ENCODE measurements at regions not wholly inside any gene's neighbourhood (a gene's known extent, or its start where the extent isn't known, plus 50 kb on each side); places are given as distances from the start of the nearest gene placed in this dataset.

DNA sequence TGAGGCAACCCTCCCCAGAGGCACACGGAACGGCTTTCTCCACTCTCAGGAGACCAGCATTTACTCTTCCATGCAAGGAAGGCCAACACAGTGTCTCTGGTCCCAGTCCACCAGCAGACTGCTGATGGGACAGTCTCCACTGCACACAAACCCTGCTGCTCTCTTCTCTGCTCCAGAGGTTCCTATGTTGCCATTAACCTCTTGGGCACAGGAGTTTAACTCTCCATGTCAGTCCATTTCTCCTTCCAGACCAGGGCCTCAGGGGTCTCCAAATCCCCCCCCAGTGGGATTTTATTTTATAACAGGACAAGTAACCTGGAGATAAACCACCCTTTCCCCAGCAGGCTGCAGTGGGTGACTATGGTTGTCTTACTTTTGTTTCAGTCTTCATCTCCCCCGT is 452.5 kb downstream of the GADD45G start:
- H3K4me3 Mint-ChIP-seq: no peak overlapping the region
- POLR2A ChIA-PET: no interaction called here

DNA sequence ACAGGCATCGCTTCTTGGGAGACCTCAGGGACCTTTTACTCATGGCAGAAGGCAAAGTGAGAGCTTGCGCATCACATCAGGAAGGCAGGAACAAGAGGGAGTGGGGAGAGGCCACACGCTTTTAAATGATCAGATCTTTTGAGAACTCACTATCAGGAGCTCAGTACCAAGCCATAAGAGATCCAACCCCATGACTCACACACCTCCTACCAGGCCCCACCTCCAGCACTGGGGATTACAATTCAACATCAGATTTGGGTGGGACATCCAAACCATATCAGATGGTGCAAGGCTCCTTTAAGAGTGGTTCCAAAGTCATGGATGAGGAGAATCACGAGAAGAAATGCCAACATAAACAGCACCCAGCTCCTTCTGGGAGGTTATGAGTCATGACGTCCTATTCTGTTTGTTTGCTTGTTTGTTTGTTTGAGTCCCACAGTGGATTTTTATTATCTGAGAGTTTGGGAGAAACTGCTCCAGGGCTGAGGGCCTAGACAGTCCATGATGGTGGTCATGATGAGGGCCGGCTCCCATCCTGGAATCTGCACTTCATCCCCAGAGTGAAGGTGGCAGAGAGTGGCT is 453.5 kb downstream of the GADD45G start:
- POLR2A ChIA-PET: no interaction called here
- H3K27me3 Mint-ChIP-seq: peaks cover 9% of the 10 kb centered on the region
- no peaks in the 10 kb centered on the region for H3K4me1 Mint-ChIP-seq
- H3K4me3 Mint-ChIP-seq: no peak overlapping the region
- CTCF ChIA-PET: interaction anchor here (1.0 to 1.3 kb wide), 2 partner anchors 10 to 460 kb away, joined by 3 to 4 read pairs; no protein-coding TSS in a partner anchor
- no peaks in the 10 kb centered on the region for H3K36me3 Mint-ChIP-seq (ENCODE audit: low read depth)
- no peak for DNase-seq
- H3K9me3 Mint-ChIP-seq: peaks cover 5% of the 10 kb centered on the region
- H3K27ac Mint-ChIP-seq: no peak overlapping the region

More for the DNA sequence above, 452.5 kb downstream of the GADD45G start:
- CTCF ChIA-PET: interaction anchor here (1.0 kb wide), 1 partner anchor 9 kb away, joined by 3 read pairs; no protein-coding TSS in a partner anchor
- Mint-ChIP-seq H3K9me3 (peaks cover 5% of the 10 kb centered on the region), H3K4me1 (no peaks in the 10 kb centered on the region), H3K27ac (no peak overlapping the region), H3K36me3 (ENCODE audit: low read depth) (no peaks in the 10 kb centered on the region), H3K27me3 (peaks cover 12% of the 10 kb centered on the region)
- no peak for DNase-seq

DNA sequence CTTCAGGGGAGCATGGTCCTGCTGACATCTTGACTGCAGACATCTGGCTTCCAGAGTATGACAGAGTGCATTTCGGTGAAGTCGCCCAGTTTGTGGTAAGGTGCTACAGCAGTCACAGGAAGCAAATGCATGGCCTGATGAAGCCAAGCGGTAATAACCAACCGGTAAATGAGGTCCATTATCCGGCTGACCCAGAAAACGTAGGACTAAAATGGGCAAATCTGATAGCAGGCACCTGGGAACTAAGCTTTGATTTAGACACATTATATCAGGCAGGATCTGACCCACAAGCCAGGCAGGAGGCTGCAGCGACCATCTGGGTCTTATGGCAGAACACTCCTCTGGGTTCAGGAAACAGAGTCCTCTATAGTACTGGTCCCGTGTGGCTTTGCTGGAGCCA is 454.6 kb downstream of the GADD45G start:
- POLR2A ChIA-PET: no interaction called here

GRCh38 chr9:90060256-90060655 is 455.4 kb downstream of the GADD45G start:
- peaks cover 4% of the 10 kb centered on the region for H3K27me3 Mint-ChIP-seq
- no peak overlapping the region for H3K27ac Mint-ChIP-seq
- H3K36me3 Mint-ChIP-seq (ENCODE audit: low read depth): no peaks in the 10 kb centered on the region
- no peaks in the 10 kb centered on the region for H3K4me1 Mint-ChIP-seq
- H3K4me3 Mint-ChIP-seq: no peak overlapping the region
- DNase-seq: no peak
- H3K9me3 Mint-ChIP-seq: peaks cover 5% of the 10 kb centered on the region
- POLR2A ChIA-PET: no interaction called here
- CTCF ChIA-PET: interaction anchor here (1.5 kb wide), 2 partner anchors 20 to 29 kb away, joined by 3 to 5 read pairs; no protein-coding TSS in a partner anchor

More for the DNA sequence above, 454.6 kb downstream of the GADD45G start:
- Mint-ChIP-seq H3K27ac (no peak overlapping the region), H3K9me3 (peaks cover 5% of the 10 kb centered on the region), H3K4me1 (no peaks in the 10 kb centered on the region), H3K4me3 (no peak overlapping the region), H3K36me3 (ENCODE audit: low read depth) (no peaks in the 10 kb centered on the region), H3K27me3 (peaks cover 5% of the 10 kb centered on the region)
- CTCF ChIA-PET: interaction anchor here (1.5 kb wide), 1 partner anchor 21 kb away, joined by 3 read pairs; no protein-coding TSS in a partner anchor
- no peak for DNase-seq

DNA sequence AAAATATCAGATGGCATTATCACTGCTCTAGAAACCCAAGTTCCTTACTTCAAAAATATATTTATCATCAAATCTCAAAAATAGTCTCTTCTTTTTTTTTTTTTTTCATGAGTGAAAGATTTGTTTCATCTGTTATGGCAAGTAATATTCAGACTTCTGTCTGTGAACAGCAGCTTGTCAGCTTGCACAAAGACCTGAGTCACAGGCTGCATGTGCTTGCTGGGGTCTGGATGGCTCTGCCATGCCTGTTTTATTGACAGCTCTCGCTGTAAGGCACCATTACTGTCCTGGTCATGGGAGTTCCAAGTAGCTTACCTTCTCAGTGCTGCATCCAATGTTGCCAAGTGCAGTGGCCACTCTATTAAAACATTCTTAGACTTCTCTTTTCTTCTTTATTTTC is 456.4 kb downstream of the GADD45G start:
- Mint-ChIP-seq H3K27ac (no peak overlapping the region), H3K27me3 (peaks cover 2% of the 10 kb centered on the region), H3K4me3 (no peak overlapping the region), H3K36me3 (ENCODE audit: low read depth) (no peaks in the 10 kb centered on the region), H3K9me3 (peaks cover 2% of the 10 kb centered on the region), H3K4me1 (no peaks in the 10 kb centered on the region)
- CTCF ChIA-PET: interaction anchor here (0.6 to 1.5 kb wide), 6 partner anchors 30 to 679 kb away, joined by 3 to 5 read pairs (median 3); no protein-coding TSS in a partner anchor
- DNase-seq: no peak
- POLR2A ChIA-PET: no interaction called here

DNA sequence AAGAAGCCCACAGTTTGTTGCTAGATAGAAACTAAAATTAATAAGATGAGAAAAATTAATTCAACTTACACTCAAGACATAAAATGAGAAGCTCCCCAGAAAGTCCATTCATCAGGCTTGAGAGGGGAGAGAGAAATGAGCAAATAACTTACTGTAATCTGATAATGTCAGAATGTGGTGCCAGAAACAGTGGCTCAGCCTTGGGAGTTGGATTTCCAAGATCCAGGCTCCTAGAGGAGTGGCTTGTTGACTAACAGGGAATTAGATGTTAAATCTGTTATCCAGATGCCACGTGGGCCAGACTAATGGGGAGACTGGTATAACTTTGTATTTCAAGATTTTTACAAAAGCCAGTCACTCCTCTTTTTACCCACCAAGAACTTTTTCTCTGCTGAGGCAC is 458.2 kb downstream of the GADD45G start:
- Mint-ChIP-seq H3K27me3 (peaks cover 8% of the 10 kb centered on the region), H3K36me3 (ENCODE audit: low read depth) (no peaks in the 10 kb centered on the region), H3K4me3 (no peak overlapping the region), H3K27ac (no peak overlapping the region), H3K9me3 (no peaks in the 10 kb centered on the region), H3K4me1 (no peaks in the 10 kb centered on the region)
- DNase-seq: no peak
- POLR2A ChIA-PET: no interaction called here
- CTCF ChIA-PET: interaction anchor here (1.1 kb wide), 1 partner anchor 9 kb away, joined by 3 read pairs; no protein-coding TSS in a partner anchor

DNA sequence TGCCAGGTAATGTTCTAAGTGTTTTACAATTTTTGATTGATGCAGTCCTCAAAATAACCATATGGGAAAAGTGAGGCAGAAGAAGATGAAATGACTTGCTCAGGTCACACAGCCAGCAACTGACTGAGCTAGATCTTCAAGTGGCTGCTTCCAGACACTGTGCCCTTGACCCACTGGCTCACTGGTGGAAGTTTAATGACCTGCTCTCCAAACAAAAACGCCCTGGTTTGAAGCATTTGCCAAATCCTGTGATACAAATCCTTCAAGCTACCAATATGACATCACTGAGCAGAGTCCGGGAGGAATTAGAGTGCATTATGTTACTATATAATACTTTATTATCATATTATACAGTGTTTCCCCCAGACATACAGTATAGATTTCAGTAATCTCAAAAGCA is 459.4 kb downstream of the GADD45G start:
- ChIA-PET POLR2A (no interaction called here), CTCF (interaction anchor here (0.6 kb wide), 1 partner anchor 184 kb away, joined by 3 read pairs; no protein-coding TSS in a partner anchor)
- H3K9me3 Mint-ChIP-seq: no peaks in the 10 kb centered on the region
- H3K4me1 Mint-ChIP-seq: no peaks in the 10 kb centered on the region
- H3K27me3 Mint-ChIP-seq: peaks cover 18% of the 10 kb centered on the region
- DNase-seq: no peak
- H3K4me3 Mint-ChIP-seq: no peak overlapping the region
- no peak overlapping the region for H3K27ac Mint-ChIP-seq
- H3K36me3 Mint-ChIP-seq (ENCODE audit: low read depth): no peaks in the 10 kb centered on the region

DNA sequence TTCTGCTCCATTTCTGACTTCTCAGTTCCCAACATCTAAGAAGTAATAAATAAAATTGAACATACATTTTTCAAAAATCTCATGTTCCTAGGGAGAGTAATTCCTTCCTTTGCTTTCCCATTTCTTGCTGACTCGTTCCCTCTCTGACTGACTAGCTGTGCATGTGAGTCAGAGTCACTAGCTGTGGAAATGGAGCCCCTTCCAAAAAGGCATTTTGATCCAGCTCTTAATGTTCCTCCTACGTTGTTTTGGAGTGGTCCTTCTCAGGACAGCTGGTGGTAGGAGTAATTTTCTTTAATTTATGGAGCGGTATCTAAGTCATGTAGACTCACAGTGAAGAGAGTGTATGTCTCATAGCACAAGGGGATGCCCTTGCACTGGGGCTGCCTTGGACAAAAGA is 460.2 kb downstream of the GADD45G start:
- Mint-ChIP-seq H3K4me3 (no peak overlapping the region), H3K4me1 (no peaks in the 10 kb centered on the region), H3K9me3 (no peaks in the 10 kb centered on the region), H3K36me3 (ENCODE audit: low read depth) (no peaks in the 10 kb centered on the region), H3K27me3 (peaks cover 20% of the 10 kb centered on the region), H3K27ac (no peak overlapping the region)
- CTCF ChIA-PET: interaction anchor here (0.6 to 1.1 kb wide), 2 partner anchors 11 to 185 kb away, joined by 3 to 4 read pairs; no protein-coding TSS in a partner anchor
- POLR2A ChIA-PET: no interaction called here
- no peak for DNase-seq

GRCh38 chr9:90065851-90066250 is 461.0 kb downstream of the GADD45G start:
- CTCF ChIA-PET: interaction anchor here (1.1 kb wide), 1 partner anchor 12 kb away, joined by 4 read pairs; no protein-coding TSS in a partner anchor
- peaks cover 26% of the 10 kb centered on the region for H3K27me3 Mint-ChIP-seq
- no peaks in the 10 kb centered on the region for H3K4me1 Mint-ChIP-seq
- no peaks in the 10 kb centered on the region for H3K36me3 Mint-ChIP-seq (ENCODE audit: low read depth)
- POLR2A ChIA-PET: interaction anchor here (0.7 kb wide), 1 partner anchor 110 kb away, joined by 3 read pairs; no protein-coding TSS in a partner anchor
- H3K4me3 Mint-ChIP-seq: no peak overlapping the region
- H3K9me3 Mint-ChIP-seq: no peaks in the 10 kb centered on the region
- DNase-seq: no peak
- H3K27ac Mint-ChIP-seq: no peak overlapping the region

- H3K27ac Mint-ChIP-seq: no peak overlapping the region
- no peak for DNase-seq
- H3K9me3 Mint-ChIP-seq: no peaks in the 10 kb centered on the region
- no peak overlapping the region for H3K4me3 Mint-ChIP-seq
- no peaks in the 10 kb centered on the region for H3K36me3 Mint-ChIP-seq (ENCODE audit: low read depth)
- ChIA-PET POLR2A (no interaction called here), CTCF (interaction anchor here (1.1 to 1.7 kb wide), 3 partner anchors 9 to 186 kb away, joined by 3 to 5 read pairs (median 3); no protein-coding TSS in a partner anchor)
- H3K27me3 Mint-ChIP-seq: peaks cover 38% of the 10 kb centered on the region
- H3K4me1 Mint-ChIP-seq: peaks cover 1% of the 10 kb centered on the region
These were observed 464.3 kb downstream of the GADD45G start for GRCh38 chr9:90069085-90069484.

- ChIA-PET CTCF (interaction anchor here (0.6 to 1.7 kb wide), 4 partner anchors 8 to 187 kb away, joined by 3 to 5 read pairs (median 3); no protein-coding TSS in a partner anchor), POLR2A (no interaction called here)
- H3K27me3 Mint-ChIP-seq: peaks cover 43% of the 10 kb centered on the region
- peaks cover 1% of the 10 kb centered on the region for H3K4me1 Mint-ChIP-seq
- H3K9me3 Mint-ChIP-seq: no peaks in the 10 kb centered on the region
- no peaks in the 10 kb centered on the region for H3K36me3 Mint-ChIP-seq (ENCODE audit: low read depth)
- H3K27ac Mint-ChIP-seq: no peak overlapping the region
- DNase-seq: no peak
- H3K4me3 Mint-ChIP-seq: no peak overlapping the region
These were observed 465.2 kb downstream of the GADD45G start for GRCh38 chr9:90070056-90070455.

GRCh38 chr9:90070469-90070868 is 465.7 kb downstream of the GADD45G start:
- Mint-ChIP-seq H3K27ac (no peak overlapping the region), H3K36me3 (ENCODE audit: low read depth) (no peaks in the 10 kb centered on the region), H3K4me3 (no peak overlapping the region), H3K9me3 (no peaks in the 10 kb centered on the region), H3K27me3 (peaks cover 46% of the 10 kb centered on the region), H3K4me1 (peaks cover 1% of the 10 kb centered on the region)
- DNase-seq: no peak
- ChIA-PET CTCF (interaction anchor here (1.6 to 1.7 kb wide), 2 partner anchors 7 to 9 kb away, joined by 3 to 5 read pairs; no protein-coding TSS in a partner anchor), POLR2A (no interaction called here)

- peaks cover 1% of the 10 kb centered on the region for H3K4me1 Mint-ChIP-seq
- peaks cover 52% of the 10 kb centered on the region for H3K27me3 Mint-ChIP-seq
- no peak for DNase-seq
- H3K36me3 Mint-ChIP-seq (ENCODE audit: low read depth): no peaks in the 10 kb centered on the region
- no peak overlapping the region for H3K27ac Mint-ChIP-seq
- no peaks in the 10 kb centered on the region for H3K9me3 Mint-ChIP-seq
- H3K4me3 Mint-ChIP-seq: no peak overlapping the region
- ChIA-PET POLR2A (no interaction called here), CTCF (no interaction called here)
These were observed 466.3 kb downstream of the GADD45G start for GRCh38 chr9:90070931-90071660.

All from activated CD4-positive, alpha-beta T cell treated with anti-CD3 and anti-CD28 coated beads, Interleukin-2, amount 10 ng/mL, durations not matched to agents 7 days and 5 days (primary cell).